ENCODE measurements at regions not wholly inside any gene's neighbourhood (a gene's known extent, or its start where the extent isn't known, plus 50 kb on each side); places are given as distances from the start of the nearest gene placed in this dataset.

DNA sequence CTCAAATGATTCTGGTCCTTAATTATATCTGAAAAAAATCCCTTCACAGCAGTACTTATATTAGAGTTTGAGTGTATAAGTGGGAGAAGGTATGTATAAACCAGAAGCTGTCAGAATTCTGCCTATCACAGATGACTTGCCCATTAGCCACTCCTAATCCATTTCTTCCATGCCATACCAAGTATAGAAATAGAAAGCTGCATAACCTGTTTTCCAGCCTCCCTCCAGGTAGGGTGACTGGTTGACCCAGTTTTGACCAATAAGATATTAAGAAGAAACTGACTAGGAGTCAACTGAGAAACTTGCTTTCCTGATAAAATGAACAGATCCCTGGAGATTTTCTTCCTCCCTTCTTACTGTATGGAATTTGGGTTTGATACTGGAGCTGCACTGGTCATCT, 112.2 kb upstream of the GRIK2 start:
- Histone ChIP-seq H4K20me1 (ENCODE audit: control insufficient read depth, insufficient read depth, insufficient read length) (no peaks in the 10 kb centered on the region), H2BK12ac (ENCODE audit: insufficient read length, low read depth, low read length) (no peak overlapping the region), H3T11ph (ENCODE audit: low read length) (no peak overlapping the region), H2BK5ac (ENCODE audit: insufficient read length, low read length) (no peak overlapping the region), H3K27me3 (ENCODE audit: insufficient read depth, low read length) (no peaks in the 10 kb centered on the region), H3K4me2 (ENCODE audit: insufficient read depth, insufficient read length, low read length) (no peak overlapping the region), H2BK120ac (ENCODE audit: low read depth, low read length, poor library complexity, severe bottlenecking) (no peak overlapping the region), H2AK5ac (ENCODE audit: insufficient read length, low read length) (no peak overlapping the region), H2BK20ac (ENCODE audit: low read depth, low read length, poor library complexity, severe bottlenecking) (no peak overlapping the region), H3K56ac (ENCODE audit: insufficient read length, low read depth, low read length) (no peak overlapping the region), H2AFZ (ENCODE audit: low read length) (no peak overlapping the region), H4K8ac (replicated peaks; ENCODE audit: insufficient read length, low read depth, low read length) (no peak overlapping the region), H4K91ac (ENCODE audit: insufficient read length, low read depth, low read length) (no peak overlapping the region), H3K9me3 (ENCODE audit: control insufficient read depth, low read depth, low read length) (no peaks in the 10 kb centered on the region), H2BK15ac (ENCODE audit: low read depth, low read length) (no peak overlapping the region), H3K79me2 (ENCODE audit: insufficient read depth, low read length) (no peaks in the 10 kb centered on the region), H4K5ac (ENCODE audit: insufficient read length, low read depth, low read length) (no peak overlapping the region), H3K14ac (ENCODE audit: insufficient read depth, low read length) (no peak overlapping the region), H3K4ac (ENCODE audit: low read depth, low read length) (no peak overlapping the region), H3K9ac (ENCODE audit: extremely low read depth, insufficient read length, low read length) (no peak overlapping the region), H3K4me1 (ENCODE audit: insufficient read depth, low read length) (no peaks in the 10 kb centered on the region), H3K23me2 (ENCODE audit: insufficient read length, low read depth, low read length, poor library complexity, severe bottlenecking) (no peaks in the 10 kb centered on the region), H3K79me1 (ENCODE audit: insufficient read depth, low read depth, low read length, poor library complexity, severe bottlenecking) (no peaks in the 10 kb centered on the region), H3K27ac (ENCODE audit: insufficient read length, low read depth, low read length) (no peak overlapping the region), H3K23ac (ENCODE audit: insufficient read length, low read depth, low read length) (no peak overlapping the region), H3K18ac (ENCODE audit: insufficient read length, low read depth, low read length) (no peak overlapping the region)
- H3K9me3 Mint-ChIP-seq: no peaks in the 10 kb centered on the region; a peak in 1 of 5 replicates
- TF ChIP-seq, protein P1, sequence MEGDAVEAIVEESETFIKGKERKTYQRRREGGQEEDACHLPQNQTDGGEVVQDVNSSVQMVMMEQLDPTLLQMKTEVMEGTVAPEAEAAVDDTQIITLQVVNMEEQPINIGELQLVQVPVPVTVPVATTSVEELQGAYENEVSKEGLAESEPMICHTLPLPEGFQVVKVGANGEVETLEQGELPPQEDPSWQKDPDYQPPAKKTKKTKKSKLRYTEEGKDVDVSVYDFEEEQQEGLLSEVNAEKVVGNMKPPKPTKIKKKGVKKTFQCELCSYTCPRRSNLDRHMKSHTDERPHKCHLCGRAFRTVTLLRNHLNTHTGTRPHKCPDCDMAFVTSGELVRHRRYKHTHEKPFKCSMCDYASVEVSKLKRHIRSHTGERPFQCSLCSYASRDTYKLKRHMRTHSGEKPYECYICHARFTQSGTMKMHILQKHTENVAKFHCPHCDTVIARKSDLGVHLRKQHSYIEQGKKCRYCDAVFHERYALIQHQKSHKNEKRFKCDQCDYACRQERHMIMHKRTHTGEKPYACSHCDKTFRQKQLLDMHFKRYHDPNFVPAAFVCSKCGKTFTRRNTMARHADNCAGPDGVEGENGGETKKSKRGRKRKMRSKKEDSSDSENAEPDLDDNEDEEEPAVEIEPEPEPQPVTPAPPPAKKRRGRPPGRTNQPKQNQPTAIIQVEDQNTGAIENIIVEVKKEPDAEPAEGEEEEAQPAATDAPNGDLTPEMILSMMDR (conservative IDR thresholded peaks at IDR 0.05): no peak
- H3K27me3 Mint-ChIP-seq (ENCODE audit: low read depth): no peaks in the 10 kb centered on the region
- no peak for DNase-seq
- no peak overlapping the region for H3K4me3 Mint-ChIP-seq
- H3K36me3 Mint-ChIP-seq (ENCODE audit: insufficient read depth in 1 of 3, low read depth in 3 of 3): no peaks in the 10 kb centered on the region
- no peak overlapping the region for H3K27ac Mint-ChIP-seq
- no peaks in the 10 kb centered on the region for H3K4me1 Mint-ChIP-seq

All from H9 (cell line).